ENCODE measurements at regions not wholly inside any gene's neighbourhood (a gene's known extent, or its start where the extent isn't known, plus 50 kb on each side); places are given as distances from the start of the nearest gene placed in this dataset.

DNA sequence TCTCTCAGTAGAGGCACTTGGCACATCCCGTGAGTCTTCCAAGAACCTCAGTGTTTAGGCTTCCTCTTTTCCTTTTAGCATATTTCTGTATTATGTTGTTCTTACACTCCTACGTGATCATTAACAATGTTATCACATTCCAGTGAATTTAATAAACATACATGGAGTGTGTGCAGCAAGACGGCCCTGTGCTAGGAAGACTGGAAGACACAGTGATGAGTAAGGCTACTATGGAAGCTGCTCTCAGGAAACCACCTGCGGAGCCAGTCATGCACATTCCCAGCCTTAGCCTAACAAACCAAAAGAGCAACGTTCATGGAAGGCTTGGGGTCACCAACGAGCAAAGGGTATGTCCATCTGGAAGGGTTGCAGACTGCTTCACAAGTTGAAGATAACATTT lies 103.4 kb downstream of the ETAA1 start:
- H3K9me3 Mint-ChIP-seq: no peaks in the 10 kb centered on the region
- H3K27ac Mint-ChIP-seq: no peak overlapping the region
- H3K27me3 Mint-ChIP-seq: no peaks in the 10 kb centered on the region
- ATAC-seq (replicated peaks): no peak
- H3K4me1 Mint-ChIP-seq (ENCODE audit: low read depth in 2 of 2): no peaks in the 10 kb centered on the region
- no peak overlapping the region for H3K4me3 Mint-ChIP-seq
- no peaks in the 10 kb centered on the region for H3K36me3 Mint-ChIP-seq (ENCODE audit: insufficient read depth)
- no peak for DNase-seq

DNA sequence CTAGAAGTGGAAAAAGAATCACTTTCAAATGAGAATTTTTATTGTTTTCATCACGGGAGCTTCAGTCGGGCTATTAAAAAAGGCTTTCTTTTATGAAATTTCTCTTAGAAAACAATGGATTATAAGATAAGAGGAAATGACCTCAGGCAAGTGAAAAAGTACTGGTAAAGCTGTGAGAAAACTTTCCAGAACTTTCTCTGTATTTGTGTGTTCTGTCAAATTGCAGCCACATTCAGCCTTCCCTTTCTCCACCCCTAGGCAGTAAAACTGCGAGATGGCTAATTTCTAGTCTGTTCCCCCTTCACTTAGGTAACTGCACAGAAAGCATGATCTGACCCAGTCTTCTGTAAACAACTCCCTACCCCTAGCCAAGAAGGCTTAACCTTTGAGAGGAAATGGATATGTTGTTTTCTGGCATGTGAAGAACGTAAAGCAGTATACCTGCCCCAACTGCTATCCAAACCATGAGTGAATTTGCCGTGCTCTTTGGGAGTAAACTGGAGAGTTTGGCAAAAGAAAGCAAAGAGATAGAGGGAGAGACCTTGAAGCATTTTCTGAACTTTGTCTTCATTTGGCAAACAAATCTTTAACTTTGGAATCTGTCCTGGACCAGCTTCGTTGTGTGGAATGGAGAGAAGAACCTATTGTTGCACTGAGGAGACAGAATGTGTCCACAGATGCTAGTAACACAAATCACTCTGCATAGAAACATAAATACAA lies 105.4 kb downstream of the ETAA1 start:
- DNase-seq (no peak), ATAC-seq (replicated peaks) (no peak)
- H3K27me3 Mint-ChIP-seq: no peaks in the 10 kb centered on the region
- H3K36me3 Mint-ChIP-seq (ENCODE audit: insufficient read depth): no peaks in the 10 kb centered on the region
- peaks cover 0 to 7% of the 10 kb centered on the region in 2 donors for H3K9me3 Mint-ChIP-seq
- H3K27ac Mint-ChIP-seq: no peak overlapping the region
- no peak overlapping the region for H3K4me3 Mint-ChIP-seq
- no peaks in the 10 kb centered on the region for H3K4me1 Mint-ChIP-seq (ENCODE audit: low read depth in 2 of 2)

GRCh38 chr2:67503066-67503795 lies 106.1 kb downstream of the ETAA1 start:
- Mint-ChIP-seq H3K27ac (no peak overlapping the region), H3K36me3 (ENCODE audit: insufficient read depth) (no peaks in the 10 kb centered on the region), H3K27me3 (no peaks in the 10 kb centered on the region), H3K4me1 (ENCODE audit: low read depth in 2 of 2) (no peaks in the 10 kb centered on the region), H3K9me3 (peaks cover 0 to 7% of the 10 kb centered on the region in 2 donors), H3K4me3 (no peak overlapping the region)
- ATAC-seq (replicated peaks): no peak
- no peak for DNase-seq

GRCh38 chr2:67510745-67511144 lies 113.6 kb downstream of the ETAA1 start:
- DNase-seq (no peak), ATAC-seq (replicated peaks) (no peak)
- Mint-ChIP-seq H3K27me3 (peaks cover 0 to 9% of the 10 kb centered on the region in 2 donors), H3K36me3 (ENCODE audit: insufficient read depth) (no peaks in the 10 kb centered on the region), H3K4me3 (no peak overlapping the region), H3K27ac (no peak overlapping the region), H3K4me1 (ENCODE audit: low read depth in 2 of 2) (no peaks in the 10 kb centered on the region), H3K9me3 (peaks cover 0 to 16% of the 10 kb centered on the region in 2 donors)

DNA sequence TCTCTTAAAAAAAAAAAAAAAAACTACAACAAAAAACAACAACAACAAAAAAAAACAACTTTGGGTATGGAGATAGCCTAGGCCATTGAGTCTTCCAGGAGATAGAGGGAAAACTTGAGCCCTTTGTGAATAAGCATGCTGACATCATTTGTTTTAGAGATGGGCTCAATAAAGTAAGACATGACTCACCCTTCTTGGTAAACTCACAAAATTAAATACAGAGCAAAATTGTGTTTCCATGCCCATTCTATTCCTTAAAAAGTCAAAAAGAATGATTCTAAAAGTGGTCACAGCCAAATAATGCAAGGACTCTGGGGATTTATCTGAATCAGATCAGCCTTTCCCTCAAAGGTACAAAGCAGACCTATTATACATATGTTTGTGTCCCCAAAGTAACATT lies 117.4 kb downstream of the ETAA1 start:
- no peaks in the 10 kb centered on the region for H3K36me3 Mint-ChIP-seq (ENCODE audit: insufficient read depth)

DNA sequence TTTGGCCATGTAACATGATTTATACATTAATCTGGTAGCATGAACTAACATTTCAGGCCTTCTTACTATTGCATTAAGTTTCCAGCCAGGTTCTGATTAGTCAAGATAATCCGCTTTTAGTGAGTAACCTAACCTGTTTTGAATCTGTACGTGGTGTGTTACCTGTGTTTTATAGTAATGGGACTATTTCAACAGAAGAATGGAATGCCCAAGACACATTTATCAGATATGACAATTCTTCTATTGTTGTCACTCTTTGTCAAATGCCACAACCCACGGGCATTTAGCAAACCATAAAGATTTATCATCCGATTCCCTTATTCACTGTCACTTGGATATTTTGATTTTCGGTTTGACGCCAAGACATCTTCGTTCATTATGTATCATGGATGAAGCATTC lies 117.9 kb downstream of the ETAA1 start:
- H3K4me3 Mint-ChIP-seq: no peak overlapping the region
- H3K4me1 Mint-ChIP-seq (ENCODE audit: low read depth in 2 of 2): no peaks in the 10 kb centered on the region
- ATAC-seq (replicated peaks): no peak
- H3K27me3 Mint-ChIP-seq: peaks cover 0 to 9% of the 10 kb centered on the region in 2 donors
- no peak overlapping the region for H3K27ac Mint-ChIP-seq
- peaks cover 0 to 8% of the 10 kb centered on the region in 2 donors for H3K9me3 Mint-ChIP-seq
- H3K36me3 Mint-ChIP-seq (ENCODE audit: insufficient read depth): no peaks in the 10 kb centered on the region
- DNase-seq: no peak

More for the DNA sequence above, 117.4 kb downstream of the ETAA1 start:
- no peak overlapping the region for H3K27ac Mint-ChIP-seq
- DNase-seq: no peak
- peaks cover 0 to 8% of the 10 kb centered on the region in 2 donors for H3K9me3 Mint-ChIP-seq
- no peak overlapping the region for H3K4me3 Mint-ChIP-seq
- peaks cover 0 to 9% of the 10 kb centered on the region in 2 donors for H3K27me3 Mint-ChIP-seq
- no peak for ATAC-seq (replicated peaks)
- H3K4me1 Mint-ChIP-seq (ENCODE audit: low read depth in 2 of 2): no peaks in the 10 kb centered on the region

GRCh38 chr2:67515538-67515937 lies 118.4 kb downstream of the ETAA1 start:
- Mint-ChIP-seq H3K4me1 (ENCODE audit: low read depth in 2 of 2) (no peaks in the 10 kb centered on the region), H3K27me3 (peaks cover 0 to 9% of the 10 kb centered on the region in 2 donors), H3K36me3 (ENCODE audit: insufficient read depth) (no peaks in the 10 kb centered on the region), H3K9me3 (peaks cover 0 to 8% of the 10 kb centered on the region in 2 donors), H3K4me3 (no peak overlapping the region), H3K27ac (no peak overlapping the region)
- ATAC-seq (replicated peaks): no peak
- no peak for DNase-seq

GRCh38 chr2:67516362-67516761 lies 119.2 kb downstream of the ETAA1 start:
- Mint-ChIP-seq H3K4me3 (no peak overlapping the region), H3K36me3 (ENCODE audit: insufficient read depth) (no peaks in the 10 kb centered on the region), H3K9me3 (peaks cover 0 to 8% of the 10 kb centered on the region in 2 donors), H3K4me1 (ENCODE audit: low read depth in 2 of 2) (no peaks in the 10 kb centered on the region), H3K27me3 (peaks cover 0 to 9% of the 10 kb centered on the region in 2 donors), H3K27ac (no peak overlapping the region)
- no peak for ATAC-seq (replicated peaks)
- DNase-seq: no peak

DNA sequence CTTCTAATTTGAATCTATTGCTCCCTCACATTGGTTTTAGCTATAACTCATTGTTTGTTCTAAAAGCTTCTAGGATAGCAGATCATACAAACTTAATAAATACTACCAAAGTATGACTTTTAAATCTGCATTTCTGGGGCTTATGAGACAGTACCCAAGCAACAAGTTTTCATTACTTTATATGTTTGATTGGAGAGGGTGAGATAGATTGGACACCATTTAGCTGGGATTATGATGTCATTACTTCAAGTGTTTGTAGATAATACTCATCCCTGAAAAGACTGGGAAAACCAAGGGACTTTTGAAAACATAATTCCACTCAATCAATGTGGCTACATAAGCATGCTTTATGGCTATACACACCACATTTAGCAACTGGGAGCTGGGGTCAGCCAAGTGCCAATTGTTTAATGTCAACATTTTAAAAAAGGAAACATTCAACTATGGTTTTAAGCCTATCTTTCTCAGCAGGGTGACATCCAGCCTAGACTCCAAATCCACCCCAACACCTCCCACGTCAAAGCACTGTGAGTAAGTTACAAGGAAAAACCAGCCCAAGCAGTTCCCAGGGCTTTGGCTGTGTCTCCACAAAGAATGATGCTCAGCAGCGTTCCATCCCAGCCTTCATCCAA lies 119.9 kb downstream of the ETAA1 start:
- Mint-ChIP-seq H3K27ac (no peak overlapping the region), H3K36me3 (ENCODE audit: insufficient read depth) (no peaks in the 10 kb centered on the region), H3K9me3 (peaks cover 0 to 8% of the 10 kb centered on the region in 2 donors), H3K4me1 (ENCODE audit: low read depth in 2 of 2) (no peaks in the 10 kb centered on the region), H3K4me3 (no peak overlapping the region), H3K27me3 (peaks cover 0 to 9% of the 10 kb centered on the region in 2 donors)
- DNase-seq (no peak), ATAC-seq (replicated peaks) (no peak)

GRCh38 chr2:67522148-67522547 lies 125.0 kb downstream of the ETAA1 start:
- H3K27ac Mint-ChIP-seq: no peak overlapping the region
- no peaks in the 10 kb centered on the region for H3K4me1 Mint-ChIP-seq (ENCODE audit: low read depth in 2 of 2)
- peaks cover 11 to 13% of the 10 kb centered on the region in 2 donors for H3K27me3 Mint-ChIP-seq

DNA sequence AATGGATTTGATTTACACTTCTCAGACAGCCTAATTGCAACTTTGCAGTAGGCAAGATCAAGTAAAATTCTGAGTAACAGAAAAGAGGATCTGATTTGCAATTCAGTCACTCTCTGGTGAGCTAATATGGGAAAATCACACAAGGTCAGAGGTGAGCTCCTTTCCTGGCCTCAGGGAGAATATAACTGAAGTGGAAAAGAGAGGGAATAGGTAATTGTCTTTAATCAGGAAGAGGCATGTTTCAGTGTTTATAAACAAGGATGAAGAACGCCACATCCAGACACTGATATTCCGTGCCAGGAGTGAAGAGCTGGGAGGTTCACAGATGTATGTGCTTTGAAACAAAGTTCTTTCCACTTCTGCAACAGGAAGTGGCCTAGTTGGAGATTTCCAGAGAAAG lies 127.1 kb downstream of the ETAA1 start:
- ATAC-seq (replicated peaks) (no peak), DNase-seq (no peak)
- Mint-ChIP-seq H3K9me3 (no peaks in the 10 kb centered on the region), H3K27me3 (peaks cover 11 to 13% of the 10 kb centered on the region in 2 donors), H3K27ac (no peak overlapping the region), H3K4me1 (ENCODE audit: low read depth in 2 of 2) (no peaks in the 10 kb centered on the region), H3K36me3 (ENCODE audit: insufficient read depth) (no peaks in the 10 kb centered on the region), H3K4me3 (no peak overlapping the region)

More at GRCh38 chr2:67522148-67522547, 125.0 kb downstream of the ETAA1 start:
- ATAC-seq (replicated peaks) (no peak), DNase-seq (no peak)
- Mint-ChIP-seq H3K36me3 (ENCODE audit: insufficient read depth) (no peaks in the 10 kb centered on the region), H3K9me3 (no peaks in the 10 kb centered on the region), H3K4me3 (no peak overlapping the region)

DNA sequence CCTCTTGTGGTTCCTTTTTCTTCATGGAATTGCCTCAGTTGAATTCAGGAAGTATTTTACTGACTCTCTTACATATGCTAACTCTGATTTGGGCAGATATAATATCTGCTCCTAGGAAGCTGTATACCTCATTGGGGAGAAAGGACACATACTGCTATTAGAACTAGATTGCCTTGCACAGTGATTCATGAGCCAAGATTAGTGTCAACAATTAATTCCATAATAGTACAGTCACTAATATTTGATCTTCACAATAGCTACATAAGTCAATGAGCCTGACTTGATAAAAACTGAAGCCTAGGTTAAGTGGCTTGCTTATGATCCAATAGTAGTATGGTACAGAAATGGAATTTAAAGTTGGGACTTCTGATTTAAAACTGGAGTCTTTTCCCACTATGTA lies 127.6 kb downstream of the ETAA1 start:
- Mint-ChIP-seq H3K4me1 (ENCODE audit: low read depth in 2 of 2) (no peaks in the 10 kb centered on the region), H3K27me3 (peaks cover 11 to 13% of the 10 kb centered on the region in 2 donors), H3K36me3 (ENCODE audit: insufficient read depth) (no peaks in the 10 kb centered on the region), H3K4me3 (no peak overlapping the region), H3K27ac (no peak overlapping the region), H3K9me3 (no peaks in the 10 kb centered on the region)
- no peak for DNase-seq
- no peak for ATAC-seq (replicated peaks)

DNA sequence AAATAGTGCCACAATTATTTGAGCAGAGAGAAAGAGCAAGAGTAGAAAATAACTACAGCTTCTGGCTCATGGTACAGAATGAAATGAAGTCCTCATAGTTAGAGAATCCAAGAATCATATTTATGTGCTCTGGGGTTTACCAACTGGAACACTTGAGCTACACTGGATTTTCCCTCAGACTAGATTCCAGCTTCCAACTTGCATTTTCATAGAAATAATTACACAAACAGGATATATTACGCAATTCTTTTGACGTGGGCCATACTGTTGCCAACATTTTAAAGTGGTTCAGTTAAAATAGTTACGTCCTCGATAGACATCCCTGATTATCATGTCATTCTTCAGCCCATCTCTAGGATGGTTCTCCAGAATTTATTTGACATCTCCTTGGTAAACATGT lies 129.2 kb downstream of the ETAA1 start:
- Mint-ChIP-seq H3K4me1 (ENCODE audit: low read depth in 2 of 2) (no peaks in the 10 kb centered on the region), H3K4me3 (no peak overlapping the region), H3K36me3 (ENCODE audit: insufficient read depth) (no peaks in the 10 kb centered on the region), H3K27ac (no peak overlapping the region), H3K27me3 (peaks cover 11 to 13% of the 10 kb centered on the region in 2 donors), H3K9me3 (no peaks in the 10 kb centered on the region)
- no peak for ATAC-seq (replicated peaks)
- no peak for DNase-seq

DNA sequence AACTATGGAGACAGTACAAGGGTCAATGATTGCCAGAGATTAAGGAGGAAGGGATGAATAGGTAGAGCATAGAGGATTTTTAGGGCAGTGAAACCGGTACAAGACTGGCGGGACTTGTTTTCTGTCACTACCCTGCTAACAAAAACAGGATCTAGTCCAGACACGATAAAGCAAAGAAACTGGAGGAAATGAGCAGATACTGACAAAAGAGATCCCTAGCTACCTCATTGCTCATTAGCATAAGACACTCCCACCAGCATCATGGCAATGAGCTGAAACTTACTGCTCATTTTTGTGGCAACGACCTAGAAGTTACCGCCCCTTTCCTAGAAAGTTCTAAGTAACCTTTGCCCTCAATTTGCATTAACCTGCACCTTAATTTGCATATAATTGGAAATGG lies 131.2 kb downstream of the ETAA1 start:
- no peak overlapping the region for H3K27ac Mint-ChIP-seq
- H3K36me3 Mint-ChIP-seq (ENCODE audit: insufficient read depth): no peaks in the 10 kb centered on the region
- no peaks in the 10 kb centered on the region for H3K9me3 Mint-ChIP-seq
- DNase-seq (no peak), ATAC-seq (replicated peaks) (no peak)
- H3K4me3 Mint-ChIP-seq: no peak overlapping the region
- H3K27me3 Mint-ChIP-seq: peaks cover 6 to 8% of the 10 kb centered on the region in 2 donors
- no peaks in the 10 kb centered on the region for H3K4me1 Mint-ChIP-seq (ENCODE audit: low read depth in 2 of 2)
